ENCODE measurements at regions not wholly inside any gene's neighbourhood (a gene's known extent, or its start where the extent isn't known, plus 50 kb on each side); places are given as distances from the start of the nearest gene placed in this dataset.

DNA sequence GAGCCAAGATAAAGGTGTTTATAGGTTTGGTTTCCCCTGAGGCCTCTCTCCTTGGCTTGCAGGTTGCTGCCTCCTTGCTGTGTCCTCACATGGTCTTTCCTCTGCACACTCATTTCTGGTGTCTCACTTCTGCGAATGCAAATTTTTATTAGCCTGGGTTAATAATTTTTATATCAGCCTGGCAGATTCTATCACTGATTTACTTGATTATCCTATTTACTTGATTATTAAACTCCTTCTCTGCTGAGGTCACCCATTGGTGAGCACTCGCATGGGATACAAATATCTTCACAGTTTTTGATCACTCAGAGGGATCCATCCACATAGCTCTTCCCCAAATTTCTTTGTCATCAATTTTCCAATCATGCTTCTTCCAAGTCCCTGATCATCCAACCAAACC, 90.9 kb upstream of the IGLL5 start:
- Histone ChIP-seq H3K4me1 (ENCODE audit: insufficient read depth, low read length, poor library complexity, severe bottlenecking) (no peaks in the 10 kb centered on the region), H3K27ac (ENCODE audit: low read depth, low read length, poor library complexity, severe bottlenecking) (no peak overlapping the region), H3K4me3 (ENCODE audit: low read depth, low read length, poor library complexity, severe bottlenecking) (no peak overlapping the region), H3K36me3 (ENCODE audit: insufficient read depth, low read length, poor library complexity, severe bottlenecking) (no peaks in the 10 kb centered on the region), H3K9me3 (ENCODE audit: low read depth, low read length, poor library complexity, severe bottlenecking) (no peaks in the 10 kb centered on the region), H3K27me3 (replicated peaks; ENCODE audit: insufficient read depth, low read depth, low read length, poor library complexity) (no peaks in the 10 kb centered on the region)
- POLR2A ChIA-PET (ENCODE audit: low non-redundant PET) = no interaction called here
- BruUV-seq (replicated peaks) = no TSS peak
- intact Hi-C loops (cut with micrococcal nuclease; ENCODE audit: unreplicated experiment) = no loop called here
- TF ChIP-seq, protein P1, sequence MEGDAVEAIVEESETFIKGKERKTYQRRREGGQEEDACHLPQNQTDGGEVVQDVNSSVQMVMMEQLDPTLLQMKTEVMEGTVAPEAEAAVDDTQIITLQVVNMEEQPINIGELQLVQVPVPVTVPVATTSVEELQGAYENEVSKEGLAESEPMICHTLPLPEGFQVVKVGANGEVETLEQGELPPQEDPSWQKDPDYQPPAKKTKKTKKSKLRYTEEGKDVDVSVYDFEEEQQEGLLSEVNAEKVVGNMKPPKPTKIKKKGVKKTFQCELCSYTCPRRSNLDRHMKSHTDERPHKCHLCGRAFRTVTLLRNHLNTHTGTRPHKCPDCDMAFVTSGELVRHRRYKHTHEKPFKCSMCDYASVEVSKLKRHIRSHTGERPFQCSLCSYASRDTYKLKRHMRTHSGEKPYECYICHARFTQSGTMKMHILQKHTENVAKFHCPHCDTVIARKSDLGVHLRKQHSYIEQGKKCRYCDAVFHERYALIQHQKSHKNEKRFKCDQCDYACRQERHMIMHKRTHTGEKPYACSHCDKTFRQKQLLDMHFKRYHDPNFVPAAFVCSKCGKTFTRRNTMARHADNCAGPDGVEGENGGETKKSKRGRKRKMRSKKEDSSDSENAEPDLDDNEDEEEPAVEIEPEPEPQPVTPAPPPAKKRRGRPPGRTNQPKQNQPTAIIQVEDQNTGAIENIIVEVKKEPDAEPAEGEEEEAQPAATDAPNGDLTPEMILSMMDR (conservative IDR thresholded peaks at IDR 0.05; ENCODE audit: low read depth, low read length) = no peak
- TF ChIP-seq EZH2 (IDR thresholded peaks at IDR 0.05; ENCODE audit: borderline replicate concordance, low read depth, low read length, poor library complexity, severe bottlenecking) = no peak
- no peak for DNase-seq (ENCODE audit: low spot score)
- CTCF ChIA-PET = no interaction called here

DNA sequence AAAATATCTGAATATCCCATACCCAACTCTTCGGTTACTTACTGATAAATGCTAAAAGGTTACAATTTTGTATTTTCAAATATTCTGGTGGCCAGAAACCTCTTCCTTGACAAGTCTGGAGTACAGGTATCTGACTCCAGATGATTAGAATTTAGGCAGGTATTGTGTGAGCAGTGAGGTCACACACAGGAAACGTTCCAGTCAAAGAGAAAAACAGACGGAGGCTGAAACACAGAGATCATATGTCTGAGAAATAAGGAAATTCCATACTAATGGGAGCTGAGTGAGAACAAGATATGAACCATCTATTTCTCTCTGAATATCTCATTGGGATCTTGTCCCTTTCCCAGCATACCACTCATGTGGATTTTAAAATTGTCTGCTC, 89.4 kb upstream of the IGLL5 start:
- intact Hi-C loops (cut with micrococcal nuclease; ENCODE audit: unreplicated experiment) = no loop called here
- POLR2A ChIA-PET (ENCODE audit: low non-redundant PET) = no interaction called here
- no peaks in the 10 kb centered on the region for H3K27me3 ChIP-seq (replicated peaks; ENCODE audit: insufficient read depth, low read depth, low read length, poor library complexity)

DNA sequence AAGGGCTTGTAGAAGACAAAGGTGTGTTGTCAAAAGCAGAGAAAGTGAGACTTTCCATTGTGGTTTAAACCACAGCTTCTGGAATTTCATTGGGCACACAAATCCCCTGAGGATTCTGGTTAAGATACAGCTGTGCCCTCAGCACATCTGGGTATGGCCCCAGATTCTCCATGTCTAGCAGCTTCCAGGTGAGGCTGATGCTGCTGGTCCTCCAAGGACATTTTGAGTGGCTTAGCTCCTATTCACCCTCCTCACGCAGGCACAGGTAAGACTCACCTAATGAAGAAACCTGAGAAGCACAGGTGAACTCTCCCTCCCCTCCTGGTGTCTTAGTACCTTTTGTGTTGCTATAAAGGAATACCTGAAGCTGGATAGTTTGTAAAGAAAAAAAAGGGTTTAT, 88.9 kb upstream of the IGLL5 start:
- ChIA-PET CTCF (no interaction called here), POLR2A (ENCODE audit: low non-redundant PET) (no interaction called here)
- H3K9me3 ChIP-seq (ENCODE audit: low read depth, low read length, poor library complexity, severe bottlenecking) = no peaks in the 10 kb centered on the region
- no TSS peak for BruUV-seq (replicated peaks)
- H3K4me1 ChIP-seq (ENCODE audit: insufficient read depth, low read length, poor library complexity, severe bottlenecking) = no peaks in the 10 kb centered on the region
- H3K4me3 ChIP-seq (ENCODE audit: low read depth, low read length, poor library complexity, severe bottlenecking) = no peak overlapping the region
- no peak for DNase-seq (ENCODE audit: low spot score)
- no peaks in the 10 kb centered on the region for H3K36me3 ChIP-seq (ENCODE audit: insufficient read depth, low read length, poor library complexity, severe bottlenecking)
- no peaks in the 10 kb centered on the region for H3K27me3 ChIP-seq (replicated peaks; ENCODE audit: insufficient read depth, low read depth, low read length, poor library complexity)
- intact Hi-C loops (cut with micrococcal nuclease; ENCODE audit: unreplicated experiment) = no loop called here
- TF ChIP-seq, protein P1 (conservative IDR thresholded peaks at IDR 0.05; ENCODE audit: low read depth, low read length) = no peak
- no peak for TF ChIP-seq EZH2 (IDR thresholded peaks at IDR 0.05; ENCODE audit: borderline replicate concordance, low read depth, low read length, poor library complexity, severe bottlenecking)
- H3K27ac ChIP-seq (ENCODE audit: low read depth, low read length, poor library complexity, severe bottlenecking) = no peak overlapping the region

More for the DNA sequence above, 89.4 kb upstream of the IGLL5 start:
- H3K4me3 ChIP-seq (ENCODE audit: low read depth, low read length, poor library complexity, severe bottlenecking) = no peak overlapping the region
- no TSS peak for BruUV-seq (replicated peaks)
- H3K9me3 ChIP-seq (ENCODE audit: low read depth, low read length, poor library complexity, severe bottlenecking) = no peaks in the 10 kb centered on the region
- no peak for DNase-seq (ENCODE audit: low spot score)
- no peak overlapping the region for H3K27ac ChIP-seq (ENCODE audit: low read depth, low read length, poor library complexity, severe bottlenecking)
- no peaks in the 10 kb centered on the region for H3K36me3 ChIP-seq (ENCODE audit: insufficient read depth, low read length, poor library complexity, severe bottlenecking)
- CTCF ChIA-PET = no interaction called here
- no peaks in the 10 kb centered on the region for H3K4me1 ChIP-seq (ENCODE audit: insufficient read depth, low read length, poor library complexity, severe bottlenecking)
- TF ChIP-seq EZH2 (IDR thresholded peaks at IDR 0.05; ENCODE audit: borderline replicate concordance, low read depth, low read length, poor library complexity, severe bottlenecking) = no peak
- TF ChIP-seq, protein P1 (conservative IDR thresholded peaks at IDR 0.05; ENCODE audit: low read depth, low read length) = no peak

Measured in A673 (cell line).